GM18502 (cell line): ENCODE measurements at regions not wholly inside any gene's neighbourhood (a gene's known extent, or its start where the extent isn't known, plus 50 kb on each side); places are given as distances from the start of the nearest gene placed in this dataset.
"Not testable (repeated sequence)": the region's sequence is repeated elsewhere in the genome, so short reads cannot be mapped to it uniquely, and the experiment has no call there.

Source experiments
- ATAC-seq: cut with Tn5 transposase; IDR thresholded peaks from one replicate; pipeline ENCODE4 v1.9.1; 2021; ENCODE audit warnings: mild to moderate bottlenecking; ENCODE audit not compliant: unreplicated experiment, poor library complexity

GRCh38 chr17:20681746-20682722, 102.5 kb downstream of the CDRT15L2 start:
- ATAC-seq = not testable (repeated sequence)

- not testable (repeated sequence) for ATAC-seq
Observed at GRCh38 chr17:20683651-20684229, 104.2 kb downstream of the CDRT15L2 start.

GRCh38 chr17:20684975-20685374, 105.5 kb downstream of the CDRT15L2 start:
- not testable (repeated sequence) for ATAC-seq

GRCh38 chr17:20687584-20687983, 108.1 kb downstream of the CDRT15L2 start:
- ATAC-seq = not testable (repeated sequence)

- ATAC-seq = not testable (repeated sequence)
Observed at GRCh38 chr17:20689170-20689749, 109.7 kb downstream of the CDRT15L2 start.

- ATAC-seq = not testable (repeated sequence)
Observed at GRCh38 chr17:20692706-20693105, 113.2 kb downstream of the CDRT15L2 start.

- not testable (repeated sequence) for ATAC-seq
Observed at GRCh38 chr17:20695871-20696270, 116.3 kb downstream of the CDRT15L2 start.

GRCh38 chr17:20698463-20699206, 119.1 kb downstream of the CDRT15L2 start:
- ATAC-seq = peak; percentile 94

- not testable (repeated sequence) for ATAC-seq
Observed at GRCh38 chr17:20700528-20700927, 121.0 kb downstream of the CDRT15L2 start.

- not testable (repeated sequence) for ATAC-seq
Observed at GRCh38 chr17:20701366-20701765, 121.8 kb downstream of the CDRT15L2 start.

GRCh38 chr17:20702692-20703091, 123.2 kb downstream of the CDRT15L2 start:
- ATAC-seq = no peak

GRCh38 chr17:20703781-20704180, 124.3 kb downstream of the CDRT15L2 start:
- no peak for ATAC-seq

- not testable (repeated sequence) for ATAC-seq
Observed at GRCh38 chr17:20705186-20705585, 125.7 kb downstream of the CDRT15L2 start.

- no peak for ATAC-seq
Observed at GRCh38 chr17:20706751-20707373, 127.3 kb downstream of the CDRT15L2 start.

GRCh38 chr17:20708821-20709220, 129.3 kb downstream of the CDRT15L2 start:
- not testable (repeated sequence) for ATAC-seq

GRCh38 chr17:20716481-20716880, 137.0 kb downstream of the CDRT15L2 start:
- not testable (repeated sequence) for ATAC-seq

- ATAC-seq = no peak
Observed at GRCh38 chr17:20721171-20721570, 141.6 kb downstream of the CDRT15L2 start.

GRCh38 chr17:20724391-20724790, 144.9 kb downstream of the CDRT15L2 start:
- ATAC-seq = not testable (repeated sequence)

- not testable (repeated sequence) for ATAC-seq
Observed at GRCh38 chr17:20727201-20727600, 147.7 kb downstream of the CDRT15L2 start.

- no peak for ATAC-seq
Observed at GRCh38 chr17:20728181-20728580, 148.7 kb downstream of the CDRT15L2 start.
